Panc1 (cell line): ENCODE measurements at regions not wholly inside any gene's neighbourhood (a gene's known extent, or its start where the extent isn't known, plus 50 kb on each side); places are given as distances from the start of the nearest gene placed in this dataset.

ENCODE experiments used
- CTCF ChIP-seq: fragments of 450-650 bp; IDR thresholded peaks from 2 replicates; pipeline ENCODE4 v1.5.1; 2017; ENCODE audit warnings: mild to moderate bottlenecking
- POLR2AphosphoS5 ChIP-seq: IDR thresholded peaks from 2 replicates; pipeline ENCODE4 v1.6.1; 2012; ENCODE audit warnings: mild to moderate bottlenecking, low read depth, low read length, moderate library complexity
- REST ChIP-seq, 2 experiments: IDR thresholded peaks; 2 replicates each; pipeline ENCODE4 v1.6.1; 2011 to 2012; ENCODE audit warnings: low read depth in 2 of 2, control low read depth in 1 of 2, low read length in 1 of 2, mild to moderate bottlenecking in 1 of 2, moderate library complexity in 1 of 2; ENCODE audit not compliant: insufficient read depth in 1 of 2

GRCh38 chr1:14109276-14109635 lies 409.3 kb downstream of the PRDM2 start:
- TF ChIP-seq REST (IDR thresholded peaks at IDR 0.05; ENCODE audit: insufficient read depth in 1 of 2, low read depth in 2 of 2, low read length in 1 of 2) (no peak), CTCF (no peak), POLR2AphosphoS5 (no peak)
